Gastrocnemius medialis (tissue), 4 donors: ENCODE measurements at regions not wholly inside any gene's neighbourhood (a gene's known extent, or its start where the extent isn't known, plus 50 kb on each side); places are given as distances from the start of the nearest gene placed in this dataset.

Source experiments
- POLR2A ChIP-seq, 2 donors: fragments of 450-650 bp; IDR thresholded peaks; one replicate each; pipeline ENCODE4 v1.6.1; 2017; ENCODE audit warnings: antibody characterized with exemption in 2 of 2, mild to moderate bottlenecking in 2 of 2, moderate library complexity in 2 of 2
- TF ChIP-seq, protein P1 (sequence below), 5 experiments: fragments of 450-650 bp in 3 of 5; fragments of 200-600 bp in 2 of 5; sonication (generic) in 2 of 5; IDR thresholded peaks in 4 of 5; conservative IDR thresholded peaks in 1 of 5; 1 replicate in 4 of 5; 2 replicates in 1 of 5; pipeline ENCODE4 v1.5.1; 2016 to 2019; ENCODE audit warnings: antibody characterized with exemption in 5 of 5, mild to moderate bottlenecking in 3 of 5, moderate library complexity in 3 of 5

DNA sequence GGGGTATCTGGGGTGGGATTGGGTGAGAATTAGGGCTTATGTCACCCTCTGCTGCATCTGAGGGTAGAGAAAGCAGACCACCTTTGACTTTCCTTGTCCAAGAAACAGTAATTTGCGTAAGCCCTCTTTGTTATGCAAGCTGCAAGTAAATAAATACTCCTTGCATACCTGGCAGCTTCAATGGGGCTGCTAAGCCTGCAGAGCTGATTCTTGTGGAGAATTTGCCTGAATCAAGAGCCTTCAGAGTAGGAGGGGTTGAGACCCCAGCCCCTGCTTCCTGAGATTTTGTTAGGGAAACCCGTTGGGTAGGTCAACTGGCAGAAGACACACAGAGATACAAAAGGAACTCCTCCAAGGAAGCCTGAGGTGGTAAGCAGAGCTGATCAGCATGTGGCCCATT, 515.1 kb downstream of the DMAC1 start:
- TF ChIP-seq, protein P1, sequence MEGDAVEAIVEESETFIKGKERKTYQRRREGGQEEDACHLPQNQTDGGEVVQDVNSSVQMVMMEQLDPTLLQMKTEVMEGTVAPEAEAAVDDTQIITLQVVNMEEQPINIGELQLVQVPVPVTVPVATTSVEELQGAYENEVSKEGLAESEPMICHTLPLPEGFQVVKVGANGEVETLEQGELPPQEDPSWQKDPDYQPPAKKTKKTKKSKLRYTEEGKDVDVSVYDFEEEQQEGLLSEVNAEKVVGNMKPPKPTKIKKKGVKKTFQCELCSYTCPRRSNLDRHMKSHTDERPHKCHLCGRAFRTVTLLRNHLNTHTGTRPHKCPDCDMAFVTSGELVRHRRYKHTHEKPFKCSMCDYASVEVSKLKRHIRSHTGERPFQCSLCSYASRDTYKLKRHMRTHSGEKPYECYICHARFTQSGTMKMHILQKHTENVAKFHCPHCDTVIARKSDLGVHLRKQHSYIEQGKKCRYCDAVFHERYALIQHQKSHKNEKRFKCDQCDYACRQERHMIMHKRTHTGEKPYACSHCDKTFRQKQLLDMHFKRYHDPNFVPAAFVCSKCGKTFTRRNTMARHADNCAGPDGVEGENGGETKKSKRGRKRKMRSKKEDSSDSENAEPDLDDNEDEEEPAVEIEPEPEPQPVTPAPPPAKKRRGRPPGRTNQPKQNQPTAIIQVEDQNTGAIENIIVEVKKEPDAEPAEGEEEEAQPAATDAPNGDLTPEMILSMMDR (IDR thresholded peaks at IDR 0.05 in 4 of 5, conservative IDR thresholded peaks at IDR 0.05 in 1 of 5): no peak
- TF ChIP-seq POLR2A (IDR thresholded peaks at IDR 0.05): no peak
